ENCODE measurements at regions not wholly inside any gene's neighbourhood (a gene's known extent, or its start where the extent isn't known, plus 50 kb on each side); places are given as distances from the start of the nearest gene placed in this dataset.
"Not testable (repeated sequence)": the region's sequence is repeated elsewhere in the genome, so short reads cannot be mapped to it uniquely, and the experiment has no call there.

GRCh38 chr10:114872519-114873087, 51.0 kb downstream of the FHIP2A start:
- in situ Hi-C loops (cut with MboI; ENCODE audit: low pct_unique_long_range_greater_than_20kb, low sequenced_read_pairs, unreplicated experiment) = loop anchor here (10.0 to 25.0 kb wide), 2 partner anchors 252 to 540 kb away; no protein-coding TSS in a partner anchor

GRCh38 chr10:114874827-114875411, 53.3 kb downstream of the FHIP2A start:
- peak; percentile 8 for DNase-seq (ENCODE audit: low spot score)
- in situ Hi-C loops (cut with MboI; ENCODE audit: low pct_unique_long_range_greater_than_20kb, low sequenced_read_pairs, unreplicated experiment) = loop anchor here (10.0 to 25.0 kb wide), 2 partner anchors 250 to 537 kb away; no protein-coding TSS in a partner anchor
- no peak for TF ChIP-seq CTCF (IDR thresholded peaks at IDR 0.05; ENCODE audit: extremely low read depth, insufficient read depth, missing control alignments)

More at GRCh38 chr10:114872519-114873087, 51.0 kb downstream of the FHIP2A start:
- no peak for DNase-seq (ENCODE audit: low spot score)
- no peak for TF ChIP-seq CTCF (IDR thresholded peaks at IDR 0.05; ENCODE audit: extremely low read depth, insufficient read depth, missing control alignments)

GRCh38 chr10:114875590-114876081, 54.1 kb downstream of the FHIP2A start:
- in situ Hi-C loops (cut with MboI; ENCODE audit: low pct_unique_long_range_greater_than_20kb, low sequenced_read_pairs, unreplicated experiment) = loop anchor here (10.0 kb wide), 1 partner anchor 249 kb away; no protein-coding TSS in a partner anchor
- not testable (repeated sequence) for DNase-seq (ENCODE audit: low spot score)

- no peak for DNase-seq (ENCODE audit: low spot score)
- in situ Hi-C loops (cut with MboI; ENCODE audit: low pct_unique_long_range_greater_than_20kb, low sequenced_read_pairs, unreplicated experiment) = loop anchor here (10.0 kb wide), 1 partner anchor 249 kb away; no protein-coding TSS in a partner anchor
These were observed 54.6 kb downstream of the FHIP2A start for GRCh38 chr10:114876169-114876568.

GRCh38 chr10:114876602-114877300, 55.2 kb downstream of the FHIP2A start:
- in situ Hi-C loops (cut with MboI; ENCODE audit: low pct_unique_long_range_greater_than_20kb, low sequenced_read_pairs, unreplicated experiment) = loop anchor here (10.0 kb wide), 1 partner anchor 248 kb away; no protein-coding TSS in a partner anchor
- DNase-seq (ENCODE audit: low spot score) = peak; percentile 70
- peak; percentile 88 for TF ChIP-seq CTCF (IDR thresholded peaks at IDR 0.05; ENCODE audit: extremely low read depth, insufficient read depth, missing control alignments)

More at GRCh38 chr10:114876169-114876568, 54.6 kb downstream of the FHIP2A start:
- TF ChIP-seq CTCF (IDR thresholded peaks at IDR 0.05; ENCODE audit: extremely low read depth, insufficient read depth, missing control alignments) = no peak

GRCh38 chr10:114877301-114877644, 55.7 kb downstream of the FHIP2A start:
- TF ChIP-seq CTCF (IDR thresholded peaks at IDR 0.05; ENCODE audit: extremely low read depth, insufficient read depth, missing control alignments) = no peak
- in situ Hi-C loops (cut with MboI; ENCODE audit: low pct_unique_long_range_greater_than_20kb, low sequenced_read_pairs, unreplicated experiment) = loop anchor here (10.0 kb wide), 1 partner anchor 248 kb away; no protein-coding TSS in a partner anchor

More at GRCh38 chr10:114877301-114877644, 55.7 kb downstream of the FHIP2A start:
- DNase-seq (ENCODE audit: low spot score) = no peak

All from GM13977 (cell line).